Endothelial cell of hepatic sinusoid (primary cell): ENCODE measurements at regions not wholly inside any gene's neighbourhood (a gene's known extent, or its start where the extent isn't known, plus 50 kb on each side); places are given as distances from the start of the nearest gene placed in this dataset.
"Not testable (repeated sequence)": the region's sequence is repeated elsewhere in the genome, so short reads cannot be mapped to it uniquely, and the experiment has no call there.

Source experiments
- in situ Hi-C: cut with HindIII; loops from 2 replicates; pipeline ENCODE4 v1.10.0; 2017; ENCODE audit warnings: low sequenced_read_pairs

GRCh38 chr7:122248472-122248871 lies 56.1 kb downstream of the FEZF1 start:
- in situ Hi-C loops: no loop called here

GRCh38 chr7:122238729-122239128 lies 65.8 kb downstream of the FEZF1 start:
- in situ Hi-C loops: not testable (repeated sequence)

GRCh38 chr7:122238297-122238696 lies 66.3 kb downstream of the FEZF1 start:
- in situ Hi-C loops: not testable (repeated sequence)

DNA sequence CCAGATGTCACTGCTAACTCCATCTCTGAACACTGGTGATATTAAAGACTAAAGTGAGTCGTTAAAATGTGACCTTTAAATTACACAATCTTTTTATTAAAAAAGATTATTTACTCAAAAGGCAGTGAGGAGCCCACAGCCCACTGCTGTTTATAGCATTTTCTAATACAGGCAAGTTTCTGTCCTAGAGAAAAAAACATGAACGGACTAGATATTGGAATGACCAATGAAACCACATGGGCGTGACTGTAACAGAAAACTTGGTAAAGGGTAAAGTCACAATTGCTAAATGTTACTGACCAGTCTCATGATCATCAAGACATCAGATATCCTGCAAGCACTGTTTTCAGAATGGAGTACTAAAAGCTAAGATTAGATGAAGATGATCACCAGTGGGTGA lies 78.7 kb downstream of the FEZF1 start:
- in situ Hi-C loops: no loop called here

GRCh38 chr7:122219253-122219865 lies 75.3 kb upstream of the AASS start:
- in situ Hi-C loops: loop anchor here (25.0 kb wide), 1 partner anchor 293 kb away; no protein-coding TSS in a partner anchor

DNA sequence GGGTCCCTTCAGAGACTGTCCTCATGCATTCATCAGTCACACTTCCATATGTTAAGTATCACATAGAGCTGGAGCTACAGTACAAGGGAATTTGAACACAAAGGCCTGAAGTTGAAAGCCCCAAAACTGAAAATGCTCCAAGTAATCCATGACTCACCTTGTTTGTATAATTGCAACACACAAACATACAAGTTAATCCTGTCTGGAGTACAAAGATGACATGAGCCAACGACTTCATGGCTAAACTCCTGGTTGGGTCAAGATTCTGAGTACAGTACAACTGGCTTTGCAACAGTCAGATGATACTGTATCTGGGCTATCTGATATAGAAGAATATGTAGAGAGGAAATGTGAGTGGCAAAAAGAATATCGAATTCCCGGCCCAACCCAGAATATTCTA lies 73.1 kb upstream of the AASS start:
- in situ Hi-C loops: loop anchor here (25.0 kb wide), 1 partner anchor 295 kb away; no protein-coding TSS in a partner anchor

DNA sequence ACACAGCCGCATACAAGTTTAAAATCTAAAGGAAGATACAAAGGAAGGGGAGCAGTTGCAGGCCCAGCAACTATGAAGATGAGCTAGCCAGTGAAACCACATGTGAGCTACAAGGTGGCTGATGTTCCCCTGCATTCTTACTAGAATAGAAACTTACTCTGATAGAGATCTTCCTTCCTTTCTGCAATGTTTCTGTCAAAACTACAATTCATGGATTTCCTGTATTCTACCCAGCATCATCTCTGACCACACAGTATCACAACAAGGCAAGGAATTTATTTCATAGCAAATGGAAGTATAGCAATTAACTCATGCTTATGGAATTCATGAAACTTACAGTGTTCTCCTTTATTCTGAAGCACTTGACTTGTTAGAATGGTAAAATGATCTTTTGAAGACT lies 68.7 kb upstream of the AASS start:
- in situ Hi-C loops: loop anchor here (25.0 kb wide), 1 partner anchor 300 kb away; no protein-coding TSS in a partner anchor

- in situ Hi-C loops: loop anchor here (25.0 kb wide), 1 partner anchor 301 kb away; no protein-coding TSS in a partner anchor
Observed at GRCh38 chr7:122211362-122211761, 67.3 kb upstream of the AASS start.

DNA sequence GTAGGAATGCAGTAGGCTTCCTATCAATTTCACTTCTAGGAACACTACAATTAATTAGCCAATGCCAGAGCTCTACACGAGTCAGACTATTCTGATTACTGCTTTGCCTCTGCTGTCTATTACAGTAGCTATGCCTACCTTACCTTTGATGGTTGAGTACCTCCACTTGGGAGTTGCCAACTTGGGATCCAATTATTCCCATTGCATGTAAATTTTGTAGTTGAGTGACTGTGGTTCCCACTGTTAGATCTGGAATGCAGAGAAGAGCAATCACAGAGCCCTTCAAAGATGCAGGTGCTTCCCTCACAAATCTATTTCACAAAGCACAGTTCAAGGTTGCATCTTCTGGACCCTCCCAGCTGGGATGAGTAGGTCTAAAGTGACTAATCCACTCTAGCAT lies 62.9 kb upstream of the AASS start:
- in situ Hi-C loops: loop anchor here (25.0 kb wide), 1 partner anchor 305 kb away; no protein-coding TSS in a partner anchor

GRCh38 chr7:122203814-122204213 lies 59.8 kb upstream of the AASS start:
- in situ Hi-C loops: loop anchor here (25.0 kb wide), 1 partner anchor 308 kb away; no protein-coding TSS in a partner anchor

GRCh38 chr7:122200888-122201287 lies 56.8 kb upstream of the AASS start:
- in situ Hi-C loops: loop anchor here (25.0 kb wide), 1 partner anchor 311 kb away; no protein-coding TSS in a partner anchor

- in situ Hi-C loops: no loop called here
Observed at GRCh38 chr7:122199171-122199570, 55.1 kb upstream of the AASS start.

DNA sequence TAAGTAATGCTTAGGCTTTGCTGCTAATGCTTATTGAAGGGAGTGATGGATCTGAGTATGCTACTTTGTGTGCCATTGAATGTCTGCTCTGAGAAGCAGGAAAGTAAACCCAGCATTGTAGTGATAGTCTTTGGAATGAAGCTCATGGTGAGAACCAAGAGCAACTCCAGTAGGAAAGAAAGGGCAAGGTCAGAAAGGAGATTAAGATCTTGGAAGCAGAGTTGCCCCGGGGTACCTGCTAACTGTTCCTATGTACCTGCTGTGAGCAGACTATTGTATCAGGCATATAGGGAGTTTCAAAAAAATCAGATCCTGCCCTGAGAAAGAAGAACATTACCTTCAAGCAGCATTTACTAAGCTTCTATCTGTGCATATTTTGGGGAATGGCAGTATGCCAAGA lies 54.5 kb upstream of the AASS start:
- in situ Hi-C loops: no loop called here
